ENCODE measurements at regions not wholly inside any gene's neighbourhood (a gene's known extent, or its start where the extent isn't known, plus 50 kb on each side); places are given as distances from the start of the nearest gene placed in this dataset.

GRCh38 chr3:27945229-27945628 is 223.1 kb upstream of the EOMES start:
- no peak for TF ChIP-seq POLR2A (IDR thresholded peaks at IDR 0.05)
- no peak for TF ChIP-seq POLR2AphosphoS5 (IDR thresholded peaks at IDR 0.05)
- no peak for TF ChIP-seq EP300 (IDR thresholded peaks at IDR 0.05)
- TF ChIP-seq, protein P1, sequence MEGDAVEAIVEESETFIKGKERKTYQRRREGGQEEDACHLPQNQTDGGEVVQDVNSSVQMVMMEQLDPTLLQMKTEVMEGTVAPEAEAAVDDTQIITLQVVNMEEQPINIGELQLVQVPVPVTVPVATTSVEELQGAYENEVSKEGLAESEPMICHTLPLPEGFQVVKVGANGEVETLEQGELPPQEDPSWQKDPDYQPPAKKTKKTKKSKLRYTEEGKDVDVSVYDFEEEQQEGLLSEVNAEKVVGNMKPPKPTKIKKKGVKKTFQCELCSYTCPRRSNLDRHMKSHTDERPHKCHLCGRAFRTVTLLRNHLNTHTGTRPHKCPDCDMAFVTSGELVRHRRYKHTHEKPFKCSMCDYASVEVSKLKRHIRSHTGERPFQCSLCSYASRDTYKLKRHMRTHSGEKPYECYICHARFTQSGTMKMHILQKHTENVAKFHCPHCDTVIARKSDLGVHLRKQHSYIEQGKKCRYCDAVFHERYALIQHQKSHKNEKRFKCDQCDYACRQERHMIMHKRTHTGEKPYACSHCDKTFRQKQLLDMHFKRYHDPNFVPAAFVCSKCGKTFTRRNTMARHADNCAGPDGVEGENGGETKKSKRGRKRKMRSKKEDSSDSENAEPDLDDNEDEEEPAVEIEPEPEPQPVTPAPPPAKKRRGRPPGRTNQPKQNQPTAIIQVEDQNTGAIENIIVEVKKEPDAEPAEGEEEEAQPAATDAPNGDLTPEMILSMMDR (IDR thresholded peaks at IDR 0.05), result no peak
- H3K27ac ChIP-seq, result no peak overlapping the region
- H3K27me3 ChIP-seq, result no peaks in the 10 kb centered on the region
- H3K4me1 ChIP-seq, result no peaks in the 10 kb centered on the region
- no peak overlapping the region for H3K4me3 ChIP-seq
- no peak for ATAC-seq
- H3K36me3 ChIP-seq, result no peaks in the 10 kb centered on the region
- H3K9me3 ChIP-seq, result peaks cover 0 to 6% (median 0%) of the 10 kb centered on the region in 3 donors
- 80 to 88% methylated on average over 1 to 4 of the region's 4 CpGs for WGBS, 2 donors (ENCODE audit: low coverage in 1 of 2)

DNA sequence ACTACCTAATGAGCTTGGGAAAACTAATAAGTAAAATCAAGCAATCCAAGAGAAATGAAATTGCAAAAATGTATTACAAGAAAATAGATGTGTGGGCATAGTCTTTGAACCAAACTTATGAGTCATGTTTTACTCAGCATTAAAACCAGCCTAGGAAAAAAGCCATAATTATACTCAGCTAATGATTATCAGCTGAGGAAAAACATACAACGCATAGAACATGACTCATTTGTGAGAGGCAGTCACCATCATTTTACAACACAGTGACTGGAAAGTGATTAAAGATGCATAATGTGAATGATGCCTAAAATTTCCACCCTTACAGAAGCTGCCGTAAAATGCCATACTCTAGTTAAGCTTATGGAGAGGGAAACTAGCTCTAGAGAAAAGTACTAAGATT is 238.0 kb upstream of the EOMES start:
- no peak for ATAC-seq
- Histone ChIP-seq H3K27me3 (no peaks in the 10 kb centered on the region), H3K27ac (no peak overlapping the region), H3K36me3 (no peaks in the 10 kb centered on the region), H3K4me1 (no peaks in the 10 kb centered on the region), H3K9me3 (no peaks in the 10 kb centered on the region), H3K4me3 (no peak overlapping the region)
- WGBS, 2 donors (ENCODE audit: low coverage in 1 of 2), result 34 to 73% methylated on average over 2 of the region's 2 CpGs
- TF ChIP-seq, protein P1 (IDR thresholded peaks at IDR 0.05), result no peak
- TF ChIP-seq POLR2A (IDR thresholded peaks at IDR 0.05) (no peak), EP300 (IDR thresholded peaks at IDR 0.05) (no peak), POLR2AphosphoS5 (IDR thresholded peaks at IDR 0.05) (no peak)

GRCh38 chr3:27963519-27963918 is 241.4 kb upstream of the EOMES start:
- H3K4me1 ChIP-seq, result no peaks in the 10 kb centered on the region
- no peak for TF ChIP-seq EP300 (IDR thresholded peaks at IDR 0.05)
- TF ChIP-seq, protein P1 (IDR thresholded peaks at IDR 0.05), result no peak
- no peak for TF ChIP-seq POLR2A (IDR thresholded peaks at IDR 0.05)
- TF ChIP-seq POLR2AphosphoS5 (IDR thresholded peaks at IDR 0.05), result no peak
- no peak overlapping the region for H3K4me3 ChIP-seq
- no peaks in the 10 kb centered on the region for H3K9me3 ChIP-seq
- no peak for ATAC-seq
- H3K36me3 ChIP-seq, result no peaks in the 10 kb centered on the region
- no peaks in the 10 kb centered on the region for H3K27me3 ChIP-seq
- no peak overlapping the region for H3K27ac ChIP-seq
- 85 to 100% methylated on average over 3 of the region's 3 CpGs for WGBS, 2 donors (ENCODE audit: low coverage in 1 of 2)

DNA sequence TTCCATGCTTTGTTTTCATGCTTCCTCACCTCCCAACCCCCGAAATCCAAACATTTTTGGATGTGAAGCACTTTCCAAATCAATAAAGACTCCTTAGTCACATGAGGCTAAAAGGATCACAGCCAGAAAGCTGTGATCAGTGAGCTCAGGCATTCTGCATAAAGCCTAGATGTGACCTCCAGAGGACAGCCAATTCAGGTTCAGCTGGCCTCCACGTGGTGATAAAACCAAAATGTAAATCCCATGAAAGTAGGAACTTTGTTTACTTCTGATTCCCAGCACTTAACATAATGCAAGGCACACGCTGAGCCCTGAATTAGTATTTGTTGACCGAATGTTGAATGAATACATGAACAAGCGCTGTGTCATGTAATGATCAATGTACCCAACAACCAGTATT is 249.5 kb upstream of the EOMES start:
- WGBS, 2 donors (ENCODE audit: low coverage in 1 of 2), result 51 to 61% methylated on average over 5 of the region's 5 CpGs
- no peak for TF ChIP-seq EP300 (IDR thresholded peaks at IDR 0.05)
- no peak for TF ChIP-seq POLR2AphosphoS5 (IDR thresholded peaks at IDR 0.05)
- TF ChIP-seq POLR2A (IDR thresholded peaks at IDR 0.05), result no peak
- TF ChIP-seq, protein P1 (IDR thresholded peaks at IDR 0.05), result no peak
- H3K27me3 ChIP-seq, result no peaks in the 10 kb centered on the region

DNA sequence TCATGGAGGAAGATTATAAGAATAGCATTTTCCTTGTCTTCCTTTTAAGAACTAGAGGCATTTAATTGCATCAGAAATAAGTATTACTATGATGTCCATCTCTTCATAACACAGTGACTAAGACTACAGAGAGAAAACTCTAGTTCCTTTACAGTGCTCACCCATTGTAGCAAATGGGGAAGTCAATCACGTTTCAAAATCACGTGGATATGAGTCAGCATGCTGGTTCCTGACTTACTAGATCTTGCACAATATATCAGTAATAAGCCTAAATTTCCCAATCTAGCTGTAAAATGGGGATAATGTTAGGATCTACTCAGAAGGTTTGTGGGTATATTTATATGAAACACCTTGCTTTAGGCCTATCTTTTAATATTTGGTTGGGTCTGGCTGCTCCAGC is 254.8 kb upstream of the EOMES start:
- Histone ChIP-seq H3K9me3 (no peaks in the 10 kb centered on the region), H3K4me1 (no peaks in the 10 kb centered on the region), H3K4me3 (no peak overlapping the region), H3K36me3 (no peaks in the 10 kb centered on the region), H3K27me3 (no peaks in the 10 kb centered on the region), H3K27ac (no peak overlapping the region)
- WGBS, 2 donors (ENCODE audit: low coverage in 1 of 2), result 54 to 80% methylated on average over 2 of the region's 2 CpGs
- TF ChIP-seq, protein P1 (IDR thresholded peaks at IDR 0.05), result no peak
- TF ChIP-seq POLR2AphosphoS5 (IDR thresholded peaks at IDR 0.05) (no peak), POLR2A (IDR thresholded peaks at IDR 0.05) (no peak), EP300 (IDR thresholded peaks at IDR 0.05) (no peak)
- ATAC-seq, result no peak

More for the DNA sequence above, 249.5 kb upstream of the EOMES start:
- no peak for ATAC-seq
- Histone ChIP-seq H3K27ac (no peak overlapping the region), H3K4me1 (no peaks in the 10 kb centered on the region), H3K9me3 (no peaks in the 10 kb centered on the region), H3K36me3 (no peaks in the 10 kb centered on the region), H3K4me3 (no peak overlapping the region)
